ENCODE measurements at regions not wholly inside any gene's neighbourhood (a gene's known extent, or its start where the extent isn't known, plus 50 kb on each side); places are given as distances from the start of the nearest gene placed in this dataset.
"Not testable (repeated sequence)": the region's sequence is repeated elsewhere in the genome, so short reads cannot be mapped to it uniquely, and the experiment has no call there.

- H3K4me3 ChIP-seq (replicated peaks in 1 of 3) = no peak overlapping the region
- H3K27me3 ChIP-seq = peaks cover 3% of the 10 kb centered on the region
Observed at GRCh38 chr2:130251535-130251872, 53.3 kb upstream of the TUBA3E start.

GRCh38 chr2:130248355-130248754, 50.1 kb upstream of the TUBA3E start:
- WGBS, 2 donors = 90% methylated on average over 12 to 13 of the region's 13 CpGs
- H3K27ac ChIP-seq; H3K4me1 ChIP-seq; H3K4me3 ChIP-seq (replicated peaks in 1 of 3); H3K36me3 ChIP-seq; intact Hi-C loops (cut with DNase I); DNase-seq; H3K27me3 ChIP-seq; H3K9me3 ChIP-seq: not testable (repeated sequence)

More at GRCh38 chr2:130251535-130251872, 53.3 kb upstream of the TUBA3E start:
- TF ChIP-seq POLR2A (IDR thresholded peaks at IDR 0.05) (no peak), CTCF (IDR thresholded peaks at IDR 0.05) (no peak)
- DNase-seq = no peak
- intact Hi-C loops (cut with DNase I) = no loop called here
- Histone ChIP-seq H3K36me3 (no peaks in the 10 kb centered on the region), H3K9me3 (no peaks in the 10 kb centered on the region), H3K4me1 (no peaks in the 10 kb centered on the region), H3K27ac (no peak overlapping the region)
- WGBS, 2 donors = 50 to 84% methylated on average over 2 to 3 of the region's 3 CpGs

All from thyroid gland (tissue), 4 donors.